GM23338 (cell line): ENCODE measurements at regions not wholly inside any gene's neighbourhood (a gene's known extent, or its start where the extent isn't known, plus 50 kb on each side); places are given as distances from the start of the nearest gene placed in this dataset.

Experiments used
- ATAC-seq: fragments of 200-7000 bp; cut with Tn5 transposase; 3 replicates; pipeline ENCODE4 v1.9.1; 2020
- DNase-seq: peaks from one replicate; pipeline ENCODE4 v3.0.0-alpha.2; 2015; ENCODE audit warnings: low spot score
- H2AFZ ChIP-seq: fragments of 200-600 bp; sonication (generic); 2 replicates; pipeline ENCODE4 v1.8.0; 2016; ENCODE audit warnings: antibody characterized with exemption, mild to moderate bottlenecking, moderate library complexity
- H3F3A ChIP-seq: fragments of 200-600 bp; sonication (generic); replicated peaks from 2 replicates; pipeline ENCODE4 v1.8.0; 2017; ENCODE audit warnings: antibody characterized with exemption, mixed run types, low read depth
- H3K27ac ChIP-seq: fragments of 200-600 bp; sonication (generic); 2 replicates; pipeline ENCODE4 v1.6.1; 2016; ENCODE audit warnings: low read depth
- H3K27me3 ChIP-seq: fragments of 200-600 bp; sonication (generic); 2 replicates; pipeline ENCODE4 v1.8.0; 2016; ENCODE audit warnings: mild to moderate bottlenecking, mixed run types, moderate library complexity; ENCODE audit not compliant: insufficient read depth
- H3K36me3 ChIP-seq: fragments of 200-600 bp; sonication (generic); 2 replicates; pipeline ENCODE4 v1.8.0; 2016; ENCODE audit warnings: mild to moderate bottlenecking; ENCODE audit not compliant: insufficient read depth
- H3K4me1 ChIP-seq: fragments of 200-600 bp; sonication (generic); 2 replicates; pipeline ENCODE4 v1.8.0; 2016; ENCODE audit warnings: mild to moderate bottlenecking, moderate library complexity; ENCODE audit not compliant: insufficient read depth
- H3K4me2 ChIP-seq: fragments of 200-600 bp; sonication (generic); 2 replicates; pipeline ENCODE4 v1.7.1; 2017; ENCODE audit warnings: mixed run types
- H3K4me3 ChIP-seq: fragments of 200-600 bp; sonication (generic); 2 replicates; pipeline ENCODE4 v1.6.1; 2016; ENCODE audit warnings: mixed run types
- H3K79me2 ChIP-seq: fragments of 200-600 bp; sonication (generic); replicated peaks from 2 replicates; pipeline ENCODE4 v1.8.0; 2017; ENCODE audit warnings: mild to moderate bottlenecking; ENCODE audit not compliant: insufficient read depth
- H3K9me2 ChIP-seq: fragments of 200-600 bp; sonication (generic); 2 replicates; pipeline ENCODE4 v1.8.0; 2017; ENCODE audit not compliant: insufficient read depth
- H4K20me1 ChIP-seq: fragments of 200-600 bp; sonication (generic); replicated peaks from 2 replicates; pipeline ENCODE4 v1.8.0; 2017; ENCODE audit warnings: mild to moderate bottlenecking; ENCODE audit not compliant: insufficient read depth
- H3K27ac Mint-ChIP-seq: 2 replicates; pipeline ENCODE4 v1.8.0; 2020; ENCODE audit warnings: inconsistent platforms, mild to moderate bottlenecking, moderate library complexity, mixed read lengths
- H3K27me3 Mint-ChIP-seq: 3 replicates; pipeline ENCODE4 v1.8.0; 2022; ENCODE audit warnings: low read depth, mild to moderate bottlenecking, moderate library complexity, mixed read lengths, inconsistent platforms; ENCODE audit not compliant: insufficient read depth, poor library complexity
- H3K36me3 Mint-ChIP-seq: 3 replicates; pipeline ENCODE4 v1.8.0; 2021; ENCODE audit warnings: low read depth, mild to moderate bottlenecking, inconsistent platforms, moderate library complexity, mixed read lengths
- H3K4me1 Mint-ChIP-seq: 3 replicates; pipeline ENCODE4 v1.8.0; 2020; ENCODE audit warnings: mild to moderate bottlenecking, inconsistent platforms, mixed read lengths
- H3K4me3 Mint-ChIP-seq: 3 replicates; pipeline ENCODE4 v1.8.0; 2021; ENCODE audit warnings: moderate library complexity, mild to moderate bottlenecking, inconsistent platforms, mixed read lengths
- H3K9me3 Mint-ChIP-seq: 3 replicates; pipeline ENCODE4 v1.8.0; 2020; ENCODE audit warnings: moderate library complexity, mild to moderate bottlenecking, inconsistent platforms, mixed read lengths
- CREB1 ChIP-seq: fragments of 250-450 bp; sonication (Bioruptor Pico); IDR thresholded peaks from 2 replicates; pipeline ENCODE4 v1.5.0; 2020; ENCODE audit warnings: low read depth, mild to moderate bottlenecking, moderate library complexity
- EZH2 ChIP-seq: fragments of 200-600 bp; sonication (generic); IDR thresholded peaks from one replicate; pipeline ENCODE4 v1.8.0; 2017; ENCODE audit warnings: antibody characterized with exemption, mild to moderate bottlenecking, low read depth; ENCODE audit not compliant: unreplicated experiment
- JUNB ChIP-seq: IDR thresholded peaks from one replicate; pipeline ENCODE4 v1.6.1; 2016; ENCODE audit warnings: antibody characterized with exemption; ENCODE audit not compliant: unreplicated experiment
- NANOG ChIP-seq: IDR thresholded peaks from 2 replicates; pipeline ENCODE4 v1.6.1; 2016; ENCODE audit warnings: antibody characterized with exemption, borderline replicate concordance
- POLR2AphosphoS5 ChIP-seq: IDR thresholded peaks from 2 replicates; pipeline ENCODE4 v1.6.1; 2016; ENCODE audit warnings: antibody characterized with exemption, low read depth
- ZNF114 ChIP-seq: fragments of 250-450 bp; sonication (Bioruptor Pico); IDR thresholded peaks from 2 replicates; pipeline ENCODE4 v1.5.0; 2020; ENCODE audit warnings: mild to moderate bottlenecking, moderate library complexity
- TF ChIP-seq, protein P1 (sequence below): fragments of 250-450 bp; sonication (Bioruptor Pico); IDR thresholded peaks from 2 replicates; pipeline ENCODE4 v1.5.0; 2020; ENCODE audit warnings: mild to moderate bottlenecking, moderate library complexity
- TF ChIP-seq, protein P2 (sequence below): IDR thresholded peaks from one replicate; pipeline ENCODE4 v1.6.1; 2018; ENCODE audit warnings: antibody characterized with exemption; ENCODE audit not compliant: unreplicated experiment
- TF ChIP-seq, protein P3 (sequence below), 2 experiments: fragments of 200-600 bp in 1 of 2; sonication (generic) in 1 of 2; conservative IDR thresholded peaks; 2 replicates each; pipeline versions ENCODE4 v1.5.1 to v1.6.1; 2016 to 2017; ENCODE audit warnings: antibody characterized with exemption in 2 of 2, low read depth in 2 of 2, mild to moderate bottlenecking in 2 of 2, moderate library complexity in 1 of 2

DNA sequence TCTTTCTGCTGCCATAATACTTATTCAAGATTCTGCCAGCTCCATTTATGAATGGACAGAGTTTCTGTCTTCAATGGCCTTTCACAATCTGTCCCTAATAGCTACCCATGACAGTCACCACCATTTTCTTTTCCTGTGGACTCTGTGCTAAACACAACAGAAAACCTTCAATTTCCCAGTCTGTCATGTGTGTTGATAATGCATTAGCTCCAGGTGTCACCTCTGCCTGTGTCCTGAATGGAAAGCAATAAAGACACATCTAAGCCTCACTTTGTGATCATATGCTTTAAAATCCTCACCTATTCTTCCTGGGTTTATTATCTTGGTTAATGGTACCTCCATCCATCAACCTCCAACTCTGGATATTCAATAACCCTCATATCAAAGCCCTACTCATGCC lies 772.2 kb downstream of the DCDC2C start:
- Histone ChIP-seq H2AFZ (no peak overlapping the region), H3K4me3 (no peak overlapping the region), H3K27me3 (no peaks in the 10 kb centered on the region), H3K4me1 (no peaks in the 10 kb centered on the region), H3K27ac (no peak overlapping the region), H3K9me2 (peaks cover 4% of the 10 kb centered on the region; the same call in 1 of the 2 replicates), H3K36me3 (no peaks in the 10 kb centered on the region; the same call in 1 of the 2 replicates), H3F3A (no peaks in the 10 kb centered on the region), H3K79me2 (no peaks in the 10 kb centered on the region), H3K4me2 (no peak overlapping the region), H4K20me1 (no peaks in the 10 kb centered on the region)
- Mint-ChIP-seq H3K9me3 (peaks cover 74% of the 10 kb centered on the region), H3K27me3 (peaks cover 4% of the 10 kb centered on the region), H3K36me3 (peaks cover 18% of the 10 kb centered on the region), H3K27ac (no peak overlapping the region), H3K4me3 (no peak overlapping the region), H3K4me1 (no peaks in the 10 kb centered on the region)
- TF ChIP-seq, protein P1, sequence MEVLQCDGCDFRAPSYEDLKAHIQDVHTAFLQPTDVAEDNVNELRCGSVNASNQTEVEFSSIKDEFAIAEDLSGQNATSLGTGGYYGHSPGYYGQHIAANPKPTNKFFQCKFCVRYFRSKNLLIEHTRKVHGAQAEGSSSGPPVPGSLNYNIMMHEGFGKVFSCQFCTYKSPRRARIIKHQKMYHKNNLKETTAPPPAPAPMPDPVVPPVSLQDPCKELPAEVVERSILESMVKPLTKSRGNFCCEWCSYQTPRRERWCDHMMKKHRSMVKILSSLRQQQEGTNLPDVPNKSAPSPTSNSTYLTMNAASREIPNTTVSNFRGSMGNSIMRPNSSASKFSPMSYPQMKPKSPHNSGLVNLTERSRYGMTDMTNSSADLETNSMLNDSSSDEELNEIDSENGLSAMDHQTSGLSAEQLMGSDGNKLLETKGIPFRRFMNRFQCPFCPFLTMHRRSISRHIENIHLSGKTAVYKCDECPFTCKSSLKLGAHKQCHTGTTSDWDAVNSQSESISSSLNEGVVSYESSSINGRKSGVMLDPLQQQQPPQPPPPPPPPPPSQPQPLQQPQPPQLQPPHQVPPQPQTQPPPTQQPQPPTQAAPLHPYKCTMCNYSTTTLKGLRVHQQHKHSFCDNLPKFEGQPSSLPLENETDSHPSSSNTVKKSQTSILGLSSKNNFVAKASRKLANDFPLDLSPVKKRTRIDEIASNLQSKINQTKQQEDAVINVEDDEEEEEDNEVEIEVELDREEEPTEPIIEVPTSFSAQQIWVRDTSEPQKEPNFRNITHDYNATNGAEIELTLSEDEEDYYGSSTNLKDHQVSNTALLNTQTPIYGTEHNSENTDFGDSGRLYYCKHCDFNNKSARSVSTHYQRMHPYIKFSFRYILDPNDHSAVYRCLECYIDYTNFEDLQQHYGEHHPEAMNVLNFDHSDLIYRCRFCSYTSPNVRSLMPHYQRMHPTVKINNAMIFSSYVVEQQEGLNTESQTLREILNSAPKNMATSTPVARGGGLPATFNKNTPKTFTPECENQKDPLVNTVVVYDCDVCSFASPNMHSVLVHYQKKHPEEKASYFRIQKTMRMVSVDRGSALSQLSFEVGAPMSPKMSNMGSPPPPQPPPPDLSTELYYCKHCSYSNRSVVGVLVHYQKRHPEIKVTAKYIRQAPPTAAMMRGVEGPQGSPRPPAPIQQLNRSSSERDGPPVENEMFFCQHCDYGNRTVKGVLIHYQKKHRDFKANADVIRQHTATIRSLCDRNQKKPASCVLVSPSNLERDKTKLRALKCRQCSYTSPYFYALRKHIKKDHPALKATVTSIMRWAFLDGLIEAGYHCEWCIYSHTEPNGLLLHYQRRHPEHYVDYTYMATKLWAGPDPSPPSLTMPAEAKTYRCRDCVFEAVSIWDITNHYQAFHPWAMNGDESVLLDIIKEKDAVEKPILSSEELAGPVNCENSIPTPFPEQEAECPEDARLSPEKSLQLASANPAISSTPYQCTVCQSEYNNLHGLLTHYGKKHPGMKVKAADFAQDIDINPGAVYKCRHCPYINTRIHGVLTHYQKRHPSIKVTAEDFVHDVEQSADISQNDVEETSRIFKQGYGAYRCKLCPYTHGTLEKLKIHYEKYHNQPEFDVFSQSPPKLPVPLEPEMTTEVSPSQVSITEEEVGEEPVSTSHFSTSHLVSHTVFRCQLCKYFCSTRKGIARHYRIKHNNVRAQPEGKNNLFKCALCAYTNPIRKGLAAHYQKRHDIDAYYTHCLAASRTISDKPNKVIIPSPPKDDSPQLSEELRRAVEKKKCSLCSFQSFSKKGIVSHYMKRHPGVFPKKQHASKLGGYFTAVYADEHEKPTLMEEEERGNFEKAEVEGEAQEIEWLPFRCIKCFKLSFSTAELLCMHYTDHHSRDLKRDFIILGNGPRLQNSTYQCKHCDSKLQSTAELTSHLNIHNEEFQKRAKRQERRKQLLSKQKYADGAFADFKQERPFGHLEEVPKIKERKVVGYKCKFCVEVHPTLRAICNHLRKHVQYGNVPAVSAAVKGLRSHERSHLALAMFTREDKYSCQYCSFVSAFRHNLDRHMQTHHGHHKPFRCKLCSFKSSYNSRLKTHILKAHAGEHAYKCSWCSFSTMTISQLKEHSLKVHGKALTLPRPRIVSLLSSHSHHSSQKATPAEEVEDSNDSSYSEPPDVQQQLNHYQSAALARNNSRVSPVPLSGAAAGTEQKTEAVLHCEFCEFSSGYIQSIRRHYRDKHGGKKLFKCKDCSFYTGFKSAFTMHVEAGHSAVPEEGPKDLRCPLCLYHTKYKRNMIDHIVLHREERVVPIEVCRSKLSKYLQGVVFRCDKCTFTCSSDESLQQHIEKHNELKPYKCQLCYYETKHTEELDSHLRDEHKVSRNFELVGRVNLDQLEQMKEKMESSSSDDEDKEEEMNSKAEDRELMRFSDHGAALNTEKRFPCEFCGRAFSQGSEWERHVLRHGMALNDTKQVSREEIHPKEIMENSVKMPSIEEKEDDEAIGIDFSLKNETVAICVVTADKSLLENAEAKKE (CRISPR knock-in tag): no peak
- no peak for TF ChIP-seq POLR2AphosphoS5
- TF ChIP-seq, protein P2, sequence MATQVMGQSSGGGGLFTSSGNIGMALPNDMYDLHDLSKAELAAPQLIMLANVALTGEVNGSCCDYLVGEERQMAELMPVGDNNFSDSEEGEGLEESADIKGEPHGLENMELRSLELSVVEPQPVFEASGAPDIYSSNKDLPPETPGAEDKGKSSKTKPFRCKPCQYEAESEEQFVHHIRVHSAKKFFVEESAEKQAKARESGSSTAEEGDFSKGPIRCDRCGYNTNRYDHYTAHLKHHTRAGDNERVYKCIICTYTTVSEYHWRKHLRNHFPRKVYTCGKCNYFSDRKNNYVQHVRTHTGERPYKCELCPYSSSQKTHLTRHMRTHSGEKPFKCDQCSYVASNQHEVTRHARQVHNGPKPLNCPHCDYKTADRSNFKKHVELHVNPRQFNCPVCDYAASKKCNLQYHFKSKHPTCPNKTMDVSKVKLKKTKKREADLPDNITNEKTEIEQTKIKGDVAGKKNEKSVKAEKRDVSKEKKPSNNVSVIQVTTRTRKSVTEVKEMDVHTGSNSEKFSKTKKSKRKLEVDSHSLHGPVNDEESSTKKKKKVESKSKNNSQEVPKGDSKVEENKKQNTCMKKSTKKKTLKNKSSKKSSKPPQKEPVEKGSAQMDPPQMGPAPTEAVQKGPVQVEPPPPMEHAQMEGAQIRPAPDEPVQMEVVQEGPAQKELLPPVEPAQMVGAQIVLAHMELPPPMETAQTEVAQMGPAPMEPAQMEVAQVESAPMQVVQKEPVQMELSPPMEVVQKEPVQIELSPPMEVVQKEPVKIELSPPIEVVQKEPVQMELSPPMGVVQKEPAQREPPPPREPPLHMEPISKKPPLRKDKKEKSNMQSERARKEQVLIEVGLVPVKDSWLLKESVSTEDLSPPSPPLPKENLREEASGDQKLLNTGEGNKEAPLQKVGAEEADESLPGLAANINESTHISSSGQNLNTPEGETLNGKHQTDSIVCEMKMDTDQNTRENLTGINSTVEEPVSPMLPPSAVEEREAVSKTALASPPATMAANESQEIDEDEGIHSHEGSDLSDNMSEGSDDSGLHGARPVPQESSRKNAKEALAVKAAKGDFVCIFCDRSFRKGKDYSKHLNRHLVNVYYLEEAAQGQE: no peak
- no peak for TF ChIP-seq JUNB
- no peak for TF ChIP-seq ZNF114 (CRISPR knock-in tag)
- TF ChIP-seq NANOG: no peak
- no peak for TF ChIP-seq EZH2
- no peak for TF ChIP-seq CREB1 (CRISPR knock-in tag)
- TF ChIP-seq, protein P3, sequence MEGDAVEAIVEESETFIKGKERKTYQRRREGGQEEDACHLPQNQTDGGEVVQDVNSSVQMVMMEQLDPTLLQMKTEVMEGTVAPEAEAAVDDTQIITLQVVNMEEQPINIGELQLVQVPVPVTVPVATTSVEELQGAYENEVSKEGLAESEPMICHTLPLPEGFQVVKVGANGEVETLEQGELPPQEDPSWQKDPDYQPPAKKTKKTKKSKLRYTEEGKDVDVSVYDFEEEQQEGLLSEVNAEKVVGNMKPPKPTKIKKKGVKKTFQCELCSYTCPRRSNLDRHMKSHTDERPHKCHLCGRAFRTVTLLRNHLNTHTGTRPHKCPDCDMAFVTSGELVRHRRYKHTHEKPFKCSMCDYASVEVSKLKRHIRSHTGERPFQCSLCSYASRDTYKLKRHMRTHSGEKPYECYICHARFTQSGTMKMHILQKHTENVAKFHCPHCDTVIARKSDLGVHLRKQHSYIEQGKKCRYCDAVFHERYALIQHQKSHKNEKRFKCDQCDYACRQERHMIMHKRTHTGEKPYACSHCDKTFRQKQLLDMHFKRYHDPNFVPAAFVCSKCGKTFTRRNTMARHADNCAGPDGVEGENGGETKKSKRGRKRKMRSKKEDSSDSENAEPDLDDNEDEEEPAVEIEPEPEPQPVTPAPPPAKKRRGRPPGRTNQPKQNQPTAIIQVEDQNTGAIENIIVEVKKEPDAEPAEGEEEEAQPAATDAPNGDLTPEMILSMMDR (conservative IDR thresholded peaks at IDR 0.05; ENCODE audit: low read depth in 2 of 2): no peak
- ATAC-seq (no peak), DNase-seq (no peak)
